ENCODE measurements at regions not wholly inside any gene's neighbourhood (a gene's known extent, or its start where the extent isn't known, plus 50 kb on each side); places are given as distances from the start of the nearest gene placed in this dataset.

GRCh38 chr1:117707371-117707770 is 101.5 kb downstream of the TENT5C start:
- in situ Hi-C loops (cut with MboI; ENCODE audit: low sequenced_read_pairs) (no loop called here), intact Hi-C loops (cut with micrococcal nuclease) (no loop called here), dilution Hi-C loops (cut with HindIII; ENCODE audit: low sequenced_read_pairs, unreplicated experiment) (no loop called here)
- Histone ChIP-seq H3K79me1 (ENCODE audit: low read depth in 1 of 2, low read length in 2 of 2) (no peaks in the 10 kb centered on the region), H3K4me1 (ENCODE audit: control insufficient read depth, insufficient read depth, low read length) (no peaks in the 10 kb centered on the region), H2BK120ac (ENCODE audit: low read depth, low read length) (no peak overlapping the region), H3K27me3 (ENCODE audit: control insufficient read depth, insufficient read depth, low read length) (no peaks in the 10 kb centered on the region), H3K27ac (ENCODE audit: insufficient read depth, low read length) (no peak overlapping the region), H3K14ac (replicated peaks; ENCODE audit: low read depth, low read length) (no peak overlapping the region), H4K20me1 (ENCODE audit: insufficient read depth, low read length) (no peaks in the 10 kb centered on the region), H4K91ac (ENCODE audit: insufficient read depth, low read depth, low read length) (no peak overlapping the region), H3K4me2 (ENCODE audit: low read depth, low read length) (no peak overlapping the region), H3K4ac (ENCODE audit: low read depth, low read length) (no peak overlapping the region), H4K8ac (ENCODE audit: low read depth in 2 of 2, low read length in 2 of 2) (no peak overlapping the region), H2AK5ac (ENCODE audit: low read depth, low read length) (no peak overlapping the region), H4K5ac (ENCODE audit: low read depth, low read length) (no peak overlapping the region), H3K9ac (ENCODE audit: low read depth, low read length) (no peak overlapping the region), H3K9me1 (ENCODE audit: insufficient read depth, low read length) (no peaks in the 10 kb centered on the region; the same call in 1 of the 2 replicates), H2BK5ac (ENCODE audit: low read depth, low read length, poor library complexity, severe bottlenecking) (no peak overlapping the region), H3K56ac (ENCODE audit: extremely low read depth, insufficient read depth, low read length) (no peak overlapping the region), H3K9me3 (ENCODE audit: control insufficient read depth, insufficient read depth, low read length) (no peaks in the 10 kb centered on the region), H3K36me3 (ENCODE audit: control insufficient read depth, insufficient read depth, low read length) (no peaks in the 10 kb centered on the region), H2BK15ac (ENCODE audit: low read depth, low read length) (no peak overlapping the region), H3K4me3 (ENCODE audit: insufficient read depth, low read depth, low read length) (no peak overlapping the region), H3K23ac (ENCODE audit: low read depth, low read length) (no peak overlapping the region), H3K18ac (ENCODE audit: low read depth, low read length) (no peak overlapping the region), H2BK20ac (ENCODE audit: low read depth, low read length) (no peak overlapping the region), H2AK9ac (replicated peaks; ENCODE audit: low read depth, low read length, poor library complexity) (no peak overlapping the region), H2AFZ (replicated peaks; ENCODE audit: low read length, poor library complexity) (no peak overlapping the region)
- ChIA-PET POLR2A (ENCODE audit: unreplicated experiment) (no interaction called here), CTCF (no interaction called here)
- TF ChIP-seq SMC3 (IDR thresholded peaks at IDR 0.05; ENCODE audit: low read depth, low read length) (no peak), POLR2A (IDR thresholded peaks at IDR 0.05; ENCODE audit: low read depth, low read length) (no peak), ELK1 (IDR thresholded peaks at IDR 0.05; ENCODE audit: borderline replicate concordance, low read depth, low read length) (no peak), BHLHE40 (IDR thresholded peaks at IDR 0.05; ENCODE audit: low read depth, low read length) (no peak), MXI1 (IDR thresholded peaks at IDR 0.05; ENCODE audit: borderline replicate concordance, low read depth, low read length) (no peak), CHD1 (IDR thresholded peaks at IDR 0.05; ENCODE audit: low read depth, low read length) (no peak), RCOR1 (IDR thresholded peaks at IDR 0.05; ENCODE audit: insufficient replicate concordance, low read length) (no peak), FOS (IDR thresholded peaks at IDR 0.05; ENCODE audit: low read depth, low read length) (no peak), CEBPB (IDR thresholded peaks at IDR 0.05; ENCODE audit: low read depth, low read length) (no peak), MAZ (IDR thresholded peaks at IDR 0.05; ENCODE audit: borderline replicate concordance, low read depth, low read length) (no peak), RAD21 (IDR thresholded peaks at IDR 0.05; ENCODE audit: low read length) (no peak), RFX5 (IDR thresholded peaks at IDR 0.05; ENCODE audit: low read depth, low read length) (no peak), USF2 (IDR thresholded peaks at IDR 0.05; ENCODE audit: low read depth, low read length) (no peak), MAFK (IDR thresholded peaks at IDR 0.05; ENCODE audit: low read depth, low read length) (no peak), NFE2L2 (IDR thresholded peaks at IDR 0.05; ENCODE audit: low read depth, low read length) (no peak)
- TF ChIP-seq, protein P1, sequence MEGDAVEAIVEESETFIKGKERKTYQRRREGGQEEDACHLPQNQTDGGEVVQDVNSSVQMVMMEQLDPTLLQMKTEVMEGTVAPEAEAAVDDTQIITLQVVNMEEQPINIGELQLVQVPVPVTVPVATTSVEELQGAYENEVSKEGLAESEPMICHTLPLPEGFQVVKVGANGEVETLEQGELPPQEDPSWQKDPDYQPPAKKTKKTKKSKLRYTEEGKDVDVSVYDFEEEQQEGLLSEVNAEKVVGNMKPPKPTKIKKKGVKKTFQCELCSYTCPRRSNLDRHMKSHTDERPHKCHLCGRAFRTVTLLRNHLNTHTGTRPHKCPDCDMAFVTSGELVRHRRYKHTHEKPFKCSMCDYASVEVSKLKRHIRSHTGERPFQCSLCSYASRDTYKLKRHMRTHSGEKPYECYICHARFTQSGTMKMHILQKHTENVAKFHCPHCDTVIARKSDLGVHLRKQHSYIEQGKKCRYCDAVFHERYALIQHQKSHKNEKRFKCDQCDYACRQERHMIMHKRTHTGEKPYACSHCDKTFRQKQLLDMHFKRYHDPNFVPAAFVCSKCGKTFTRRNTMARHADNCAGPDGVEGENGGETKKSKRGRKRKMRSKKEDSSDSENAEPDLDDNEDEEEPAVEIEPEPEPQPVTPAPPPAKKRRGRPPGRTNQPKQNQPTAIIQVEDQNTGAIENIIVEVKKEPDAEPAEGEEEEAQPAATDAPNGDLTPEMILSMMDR (conservative IDR thresholded peaks at IDR 0.05; ENCODE audit: low read depth, low read length) = no peak
- BruUV-seq (replicated peaks) = no TSS peak
- no peak for DNase-seq
- no peak for ATAC-seq (ENCODE audit: low read depth)

Data from IMR-90 (cell line).